ENCODE measurements at regions not wholly inside any gene's neighbourhood (a gene's known extent, or its start where the extent isn't known, plus 50 kb on each side); places are given as distances from the start of the nearest gene placed in this dataset.

DNA sequence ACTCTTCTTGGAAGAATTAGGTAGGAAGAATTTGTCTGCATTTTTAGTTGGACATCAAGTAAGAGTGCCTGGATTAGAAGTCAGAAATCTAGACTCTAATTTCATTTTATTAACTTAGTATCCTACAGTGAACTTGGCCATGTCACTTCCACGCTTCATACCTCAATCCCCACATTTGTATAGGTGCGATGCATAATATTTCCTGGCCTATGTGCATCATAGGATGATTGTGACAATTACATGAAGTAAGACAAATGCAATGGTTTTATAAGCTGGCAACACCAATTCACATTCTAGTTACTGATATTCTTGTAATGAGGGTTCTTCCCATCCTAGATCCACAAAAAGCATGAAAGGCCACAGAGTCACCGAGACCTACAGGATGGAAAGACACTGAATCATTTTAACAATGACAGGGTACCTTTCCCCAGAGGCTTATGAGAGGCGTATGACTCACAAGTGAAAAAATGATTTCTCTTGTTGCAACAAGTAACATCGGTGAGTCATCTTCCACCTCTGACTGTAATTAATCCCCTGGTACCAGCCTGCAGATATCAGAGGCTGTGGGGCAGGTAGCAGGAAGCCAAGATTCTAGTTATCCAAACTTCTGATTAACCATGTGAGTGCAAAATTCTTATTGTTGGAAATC, 56.0 kb upstream of the OR5AK2 start:
- H3K27me3 ChIP-seq (replicated peaks; ENCODE audit: control insufficient read depth, insufficient read depth, low read length): peaks cover 14% of the 10 kb centered on the region
- H3K9ac ChIP-seq (ENCODE audit: low read length): no peak overlapping the region
- no peaks in the 10 kb centered on the region for H3K36me3 ChIP-seq (ENCODE audit: control insufficient read depth, insufficient read depth, low read length, severe bottlenecking)
- H3K4me1 ChIP-seq (ENCODE audit: control insufficient read depth, insufficient read depth, low read length): peaks cover 9% of the 10 kb centered on the region
- DNase-seq (ENCODE audit: low read depth): peak; percentile 16
- H3K9me3 ChIP-seq (ENCODE audit: control insufficient read depth, low read length): no peaks in the 10 kb centered on the region
- no peak overlapping the region for H3K4me3 ChIP-seq (ENCODE audit: low read length)

DNA sequence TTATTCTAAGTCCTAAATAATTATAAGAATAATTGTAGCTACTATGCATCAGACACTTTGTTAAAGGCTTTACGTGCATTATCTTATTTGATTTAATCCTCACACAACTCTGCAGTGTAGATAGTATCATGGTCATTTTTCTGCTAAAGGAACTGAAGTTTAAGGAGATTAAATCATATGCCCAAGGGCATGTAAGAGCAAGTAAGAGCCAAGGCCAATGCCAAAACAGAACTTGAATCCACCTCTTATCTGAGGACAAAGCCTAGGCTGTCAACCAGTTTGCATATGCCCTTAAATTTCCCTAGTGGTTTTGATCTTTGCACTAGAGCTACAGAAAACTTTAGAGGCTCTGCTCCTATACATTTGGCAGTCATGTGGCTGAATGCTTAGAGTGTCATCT, 65.6 kb upstream of the OR5AK2 start:
- Histone ChIP-seq H3K4me3 (ENCODE audit: low read length) (no peak overlapping the region), H3K9me3 (ENCODE audit: control insufficient read depth, low read length) (peaks cover 12% of the 10 kb centered on the region), H3K36me3 (ENCODE audit: control insufficient read depth, insufficient read depth, low read length, severe bottlenecking) (no peaks in the 10 kb centered on the region), H3K4me1 (ENCODE audit: control insufficient read depth, insufficient read depth, low read length) (no peaks in the 10 kb centered on the region), H3K9ac (ENCODE audit: low read length) (no peak overlapping the region), H3K27me3 (replicated peaks; ENCODE audit: control insufficient read depth, insufficient read depth, low read length) (peaks cover 10% of the 10 kb centered on the region)
- DNase-seq (ENCODE audit: low read depth): no peak

DNA sequence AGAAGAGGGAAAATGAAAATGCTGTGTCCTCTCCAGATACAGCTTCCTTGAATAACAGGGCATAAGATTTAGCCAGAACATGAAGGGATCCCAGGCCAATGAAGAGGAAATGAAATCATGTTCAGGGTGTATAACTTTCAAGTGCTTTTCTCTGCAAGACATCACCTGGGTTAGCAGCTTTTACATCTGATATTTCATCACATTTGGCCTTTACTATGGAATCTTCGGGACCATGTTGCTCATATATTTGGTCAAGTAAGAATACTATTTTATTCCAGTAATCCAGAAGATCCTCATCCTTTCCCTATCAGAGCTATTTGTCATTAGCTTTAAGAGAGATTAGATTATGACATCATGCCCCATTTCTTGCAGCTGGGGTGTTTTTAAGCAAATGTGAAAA, 66.3 kb upstream of the OR5AK2 start:
- Histone ChIP-seq H3K4me3 (ENCODE audit: low read length) (no peak overlapping the region), H3K9me3 (ENCODE audit: control insufficient read depth, low read length) (peaks cover 12% of the 10 kb centered on the region), H3K36me3 (ENCODE audit: control insufficient read depth, insufficient read depth, low read length, severe bottlenecking) (no peaks in the 10 kb centered on the region), H3K9ac (ENCODE audit: low read length) (no peak overlapping the region), H3K4me1 (ENCODE audit: control insufficient read depth, insufficient read depth, low read length) (no peaks in the 10 kb centered on the region), H3K27me3 (replicated peaks; ENCODE audit: control insufficient read depth, insufficient read depth, low read length) (peaks cover 5% of the 10 kb centered on the region)
- no peak for DNase-seq (ENCODE audit: low read depth)

DNA sequence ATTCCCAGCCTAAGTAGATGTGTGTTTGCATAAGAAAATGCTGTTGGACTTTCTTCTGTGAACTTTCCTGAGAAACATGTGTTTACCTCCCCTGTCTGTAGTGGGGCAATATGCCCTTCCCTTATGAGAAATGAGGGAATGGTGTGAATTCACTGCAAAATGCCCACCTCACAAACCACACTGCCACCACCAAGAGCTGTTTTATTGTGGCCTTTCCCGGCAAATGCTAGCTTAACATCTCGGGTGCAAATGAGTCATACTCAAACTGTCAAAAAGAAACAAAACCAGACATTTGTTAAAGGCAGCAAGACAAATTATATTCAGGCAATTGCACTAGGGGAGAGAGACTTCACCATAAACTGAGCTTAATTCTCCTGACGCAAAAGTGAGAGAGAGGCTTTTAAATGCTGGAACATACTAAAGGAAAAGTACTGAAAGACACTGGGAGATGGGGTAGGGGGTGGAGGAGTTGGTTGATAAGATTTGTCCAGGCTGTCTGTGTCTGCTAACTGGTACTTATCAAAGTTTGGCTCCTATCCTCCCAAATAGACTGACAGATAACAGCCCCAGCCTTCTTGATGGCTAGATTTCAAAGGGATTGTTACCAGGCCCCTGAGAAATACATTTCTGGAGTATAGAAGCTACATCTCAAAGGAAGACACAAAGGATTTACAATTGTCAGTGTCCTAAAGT, 70.9 kb upstream of the OR5AK2 start:
- H3K9ac ChIP-seq (ENCODE audit: low read length): no peak overlapping the region
- no peaks in the 10 kb centered on the region for H3K9me3 ChIP-seq (ENCODE audit: control insufficient read depth, low read length)
- DNase-seq (ENCODE audit: low read depth): no peak
- no peak overlapping the region for H3K4me3 ChIP-seq (ENCODE audit: low read length)
- no peaks in the 10 kb centered on the region for H3K4me1 ChIP-seq (ENCODE audit: control insufficient read depth, insufficient read depth, low read length)
- no peaks in the 10 kb centered on the region for H3K36me3 ChIP-seq (ENCODE audit: control insufficient read depth, insufficient read depth, low read length, severe bottlenecking)
- H3K27me3 ChIP-seq (replicated peaks; ENCODE audit: control insufficient read depth, insufficient read depth, low read length): no peaks in the 10 kb centered on the region

DNA sequence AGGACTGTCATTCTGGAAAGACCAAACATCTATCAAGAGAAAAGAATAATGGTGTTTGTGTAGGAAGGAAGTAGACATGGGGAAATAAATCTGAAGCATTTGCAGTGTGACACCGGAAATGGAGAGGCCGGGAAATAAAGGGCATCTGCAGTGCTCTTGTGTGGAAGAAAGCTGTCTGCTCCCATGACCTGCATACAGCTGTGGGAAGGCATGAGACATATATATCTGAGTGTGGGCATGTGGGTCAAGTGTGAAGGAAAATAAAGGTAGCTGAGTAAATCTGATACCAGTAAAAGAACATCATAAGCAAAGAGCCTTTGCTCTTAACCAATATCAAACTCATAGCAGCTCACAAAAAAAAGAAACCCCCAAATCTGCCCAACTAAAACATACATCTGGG, 72.1 kb upstream of the OR5AK2 start:
- no peak overlapping the region for H3K9ac ChIP-seq (ENCODE audit: low read length)

DNA sequence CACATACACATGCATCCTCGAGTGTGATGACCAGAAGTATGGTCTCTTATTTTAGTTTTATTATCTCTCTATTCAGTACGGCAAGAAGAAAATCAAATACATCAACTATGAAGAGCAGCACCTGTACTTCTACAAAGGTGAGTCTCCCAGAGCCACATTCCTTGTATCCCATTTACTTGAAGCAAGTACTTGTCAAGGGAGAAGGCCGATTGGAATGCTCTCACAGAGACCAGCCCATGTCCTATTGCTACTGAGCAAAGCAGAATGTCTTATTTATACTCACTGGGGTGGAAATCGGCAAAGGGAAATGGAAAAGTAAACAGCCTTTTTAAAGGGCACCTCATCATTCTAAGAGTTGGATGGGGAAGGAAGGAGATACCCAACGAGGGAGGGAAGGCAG, 72.6 kb upstream of the OR5AK2 start:
- Histone ChIP-seq H3K9me3 (ENCODE audit: control insufficient read depth, low read length) (no peaks in the 10 kb centered on the region), H3K27me3 (replicated peaks; ENCODE audit: control insufficient read depth, insufficient read depth, low read length) (no peaks in the 10 kb centered on the region), H3K36me3 (ENCODE audit: control insufficient read depth, insufficient read depth, low read length, severe bottlenecking) (no peaks in the 10 kb centered on the region), H3K9ac (ENCODE audit: low read length) (no peak overlapping the region), H3K4me1 (ENCODE audit: control insufficient read depth, insufficient read depth, low read length) (peaks cover under 1% of the 10 kb centered on the region), H3K4me3 (ENCODE audit: low read length) (no peak overlapping the region)
- no peak for DNase-seq (ENCODE audit: low read depth)

More for the DNA sequence above, 72.1 kb upstream of the OR5AK2 start:
- Histone ChIP-seq H3K36me3 (ENCODE audit: control insufficient read depth, insufficient read depth, low read length, severe bottlenecking) (no peaks in the 10 kb centered on the region), H3K9me3 (ENCODE audit: control insufficient read depth, low read length) (no peaks in the 10 kb centered on the region), H3K4me1 (ENCODE audit: control insufficient read depth, insufficient read depth, low read length) (no peaks in the 10 kb centered on the region), H3K27me3 (replicated peaks; ENCODE audit: control insufficient read depth, insufficient read depth, low read length) (no peaks in the 10 kb centered on the region), H3K4me3 (ENCODE audit: low read length) (no peak overlapping the region)
- no peak for DNase-seq (ENCODE audit: low read depth)

DNA sequence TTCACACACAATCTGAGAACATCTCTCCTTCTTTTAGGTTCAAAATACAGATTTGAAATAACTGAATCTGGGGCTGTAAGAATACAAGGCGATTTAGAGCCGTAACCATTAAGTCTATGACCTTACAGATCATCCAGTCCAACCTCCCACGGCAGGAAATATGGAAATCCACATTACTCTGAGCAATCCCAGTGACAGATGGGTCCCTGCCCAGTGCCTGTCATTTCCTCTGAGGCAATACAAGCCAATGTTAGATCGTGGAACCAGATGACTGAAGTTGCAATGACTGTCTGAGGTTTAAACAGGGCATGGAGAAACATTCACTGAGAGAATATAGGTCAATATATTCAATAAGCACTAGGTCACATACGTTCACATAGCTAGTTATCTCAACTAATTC, 77.4 kb upstream of the OR5AK2 start:
- no peak overlapping the region for H3K4me3 ChIP-seq (ENCODE audit: low read length)
- H3K4me1 ChIP-seq (ENCODE audit: control insufficient read depth, insufficient read depth, low read length): peaks cover 4% of the 10 kb centered on the region

DNA sequence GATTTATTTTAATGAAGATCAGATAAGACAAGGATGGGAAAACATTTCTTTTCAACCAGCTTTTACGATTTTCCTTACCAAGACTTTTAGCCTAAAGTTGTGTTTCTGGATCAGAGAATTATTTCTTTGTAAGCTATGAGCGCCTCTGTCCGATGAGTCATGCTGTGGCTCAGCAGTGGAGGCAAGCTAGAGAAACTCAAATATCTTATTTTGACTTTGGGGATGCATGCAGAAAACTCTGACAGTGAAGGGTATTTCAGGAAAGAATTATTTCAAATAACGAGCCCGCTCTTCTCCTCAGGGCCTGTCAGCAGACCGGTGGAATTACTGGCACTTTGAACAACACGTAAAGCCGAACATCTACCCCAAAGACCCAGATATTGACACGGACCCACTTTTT, 77.9 kb upstream of the OR5AK2 start:
- DNase-seq (ENCODE audit: low read depth): no peak
- H3K4me1 ChIP-seq (ENCODE audit: control insufficient read depth, insufficient read depth, low read length): peaks cover 4% of the 10 kb centered on the region
- H3K9me3 ChIP-seq (ENCODE audit: control insufficient read depth, low read length): no peaks in the 10 kb centered on the region
- no peaks in the 10 kb centered on the region for H3K27me3 ChIP-seq (replicated peaks; ENCODE audit: control insufficient read depth, insufficient read depth, low read length)
- H3K4me3 ChIP-seq (ENCODE audit: low read length): no peak overlapping the region
- no peaks in the 10 kb centered on the region for H3K36me3 ChIP-seq (ENCODE audit: control insufficient read depth, insufficient read depth, low read length, severe bottlenecking)
- no peak overlapping the region for H3K9ac ChIP-seq (ENCODE audit: low read length)

More for the DNA sequence above, 77.4 kb upstream of the OR5AK2 start:
- no peaks in the 10 kb centered on the region for H3K36me3 ChIP-seq (ENCODE audit: control insufficient read depth, insufficient read depth, low read length, severe bottlenecking)
- DNase-seq (ENCODE audit: low read depth): no peak
- no peak overlapping the region for H3K9ac ChIP-seq (ENCODE audit: low read length)
- H3K9me3 ChIP-seq (ENCODE audit: control insufficient read depth, low read length): no peaks in the 10 kb centered on the region
- H3K27me3 ChIP-seq (replicated peaks; ENCODE audit: control insufficient read depth, insufficient read depth, low read length): no peaks in the 10 kb centered on the region

DNA sequence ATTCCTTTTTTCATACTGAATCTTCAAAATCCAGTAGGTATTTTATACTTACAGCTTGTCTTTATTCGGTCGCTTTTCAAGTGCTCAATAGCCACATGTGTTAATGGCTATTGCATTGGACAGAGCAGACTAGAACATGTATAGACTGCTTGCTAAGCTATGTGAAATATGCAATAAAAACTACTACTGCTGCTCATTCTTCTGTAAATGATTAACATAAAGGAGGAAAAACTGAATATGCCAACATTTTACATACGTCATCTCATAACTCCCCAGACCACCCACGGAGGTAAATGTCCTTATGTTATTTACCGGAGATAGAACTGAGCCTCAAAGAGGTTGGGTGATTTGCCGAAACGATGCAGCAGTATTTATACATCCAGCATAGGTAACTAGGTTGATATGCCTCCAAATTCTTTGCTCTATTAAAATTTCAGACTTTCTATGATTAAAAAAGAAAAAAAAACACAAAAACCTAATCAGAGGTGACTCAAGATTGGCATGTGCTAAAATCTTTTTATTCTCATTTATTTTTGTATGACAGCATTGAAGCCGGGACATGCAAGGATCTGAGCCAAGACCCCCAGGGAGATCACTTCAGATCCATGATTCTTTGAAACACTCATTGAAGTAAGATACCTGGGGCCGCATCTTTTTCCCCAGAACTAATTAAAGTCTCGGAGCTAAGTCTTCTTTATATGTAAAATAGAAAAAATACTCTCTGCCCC, 78.5 kb upstream of the OR5AK2 start:
- Histone ChIP-seq H3K9ac (ENCODE audit: low read length) (no peak overlapping the region), H3K4me3 (ENCODE audit: low read length) (no peak overlapping the region), H3K9me3 (ENCODE audit: control insufficient read depth, low read length) (no peaks in the 10 kb centered on the region), H3K4me1 (ENCODE audit: control insufficient read depth, insufficient read depth, low read length) (peaks cover 4% of the 10 kb centered on the region), H3K27me3 (replicated peaks; ENCODE audit: control insufficient read depth, insufficient read depth, low read length) (no peaks in the 10 kb centered on the region), H3K36me3 (ENCODE audit: control insufficient read depth, insufficient read depth, low read length, severe bottlenecking) (no peaks in the 10 kb centered on the region)
- no peak for DNase-seq (ENCODE audit: low read depth)

DNA sequence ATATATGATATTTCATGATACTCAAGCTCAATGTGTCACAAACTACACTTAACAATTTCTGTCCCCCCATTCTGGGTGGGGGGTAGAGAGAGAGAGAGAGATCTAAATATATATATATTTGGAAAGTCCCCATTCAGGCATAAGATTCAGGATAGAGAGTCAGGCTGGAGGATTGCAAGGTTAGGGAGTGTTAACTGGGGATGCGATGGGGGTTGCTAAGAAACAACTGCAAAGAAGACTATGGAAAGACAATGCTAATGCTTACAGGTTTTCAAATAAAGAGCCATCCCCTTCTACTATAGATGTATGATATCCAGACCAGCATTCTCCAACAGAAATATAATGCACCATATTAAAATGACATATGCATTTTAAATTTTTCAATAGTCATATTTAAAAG, 79.2 kb upstream of the OR5AK2 start:
- Histone ChIP-seq H3K27me3 (replicated peaks; ENCODE audit: control insufficient read depth, insufficient read depth, low read length) (no peaks in the 10 kb centered on the region), H3K4me1 (ENCODE audit: control insufficient read depth, insufficient read depth, low read length) (peaks cover 4% of the 10 kb centered on the region), H3K9ac (ENCODE audit: low read length) (no peak overlapping the region), H3K4me3 (ENCODE audit: low read length) (no peak overlapping the region), H3K36me3 (ENCODE audit: control insufficient read depth, insufficient read depth, low read length, severe bottlenecking) (no peaks in the 10 kb centered on the region), H3K9me3 (ENCODE audit: control insufficient read depth, low read length) (no peaks in the 10 kb centered on the region)
- DNase-seq (ENCODE audit: low read depth): no peak

DNA sequence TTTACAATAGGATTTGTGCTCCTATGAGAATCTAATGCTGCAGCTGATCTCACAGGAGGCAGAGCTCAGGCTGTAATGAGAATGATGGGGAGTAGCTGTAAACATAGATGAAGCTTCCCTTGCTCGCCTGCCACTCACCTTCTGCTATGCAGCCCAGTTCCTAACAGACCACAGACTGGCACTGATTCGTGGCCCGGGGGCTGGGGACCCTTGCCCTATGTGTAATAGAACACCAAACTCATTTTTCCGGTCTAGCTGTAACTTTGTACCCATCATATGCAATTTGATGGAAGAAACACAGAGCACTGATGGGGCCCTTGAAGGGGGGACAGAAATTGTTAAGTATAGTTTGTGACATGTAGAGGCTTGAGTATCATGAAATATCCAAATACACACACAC, 79.6 kb upstream of the OR5AK2 start:
- DNase-seq (ENCODE audit: low read depth): no peak
- Histone ChIP-seq H3K36me3 (ENCODE audit: control insufficient read depth, insufficient read depth, low read length, severe bottlenecking) (no peaks in the 10 kb centered on the region), H3K4me3 (ENCODE audit: low read length) (no peak overlapping the region), H3K9ac (ENCODE audit: low read length) (no peak overlapping the region), H3K4me1 (ENCODE audit: control insufficient read depth, insufficient read depth, low read length) (peaks cover 4% of the 10 kb centered on the region), H3K27me3 (replicated peaks; ENCODE audit: control insufficient read depth, insufficient read depth, low read length) (no peaks in the 10 kb centered on the region), H3K9me3 (ENCODE audit: control insufficient read depth, low read length) (no peaks in the 10 kb centered on the region)
